ENCODE measurements at regions not wholly inside any gene's neighbourhood (a gene's known extent, or its start where the extent isn't known, plus 50 kb on each side); places are given as distances from the start of the nearest gene placed in this dataset.

GRCh38 chr15:95327183-95327525 lies 1003.3 kb upstream of the NR2F2 start:
- no peak for DNase-seq (ENCODE audit: low spot score)

- DNase-seq (ENCODE audit: low spot score): peak; percentile 15
These were observed 1002.8 kb upstream of the NR2F2 start for GRCh38 chr15:95327661-95328060.

- DNase-seq (ENCODE audit: low spot score): no peak
These were observed 1001.9 kb upstream of the NR2F2 start for GRCh38 chr15:95328559-95328958.

GRCh38 chr15:95329362-95329761 lies 1001.1 kb upstream of the NR2F2 start:
- no peak for DNase-seq (ENCODE audit: low spot score)

- DNase-seq (ENCODE audit: low spot score): no peak
These were observed 988.8 kb upstream of the NR2F2 start for GRCh38 chr15:95341686-95342085.

- DNase-seq (ENCODE audit: low spot score): no peak
These were observed 984.6 kb upstream of the NR2F2 start for GRCh38 chr15:95345867-95346266.

GRCh38 chr15:95346721-95347475 lies 983.6 kb upstream of the NR2F2 start:
- no peak for DNase-seq (ENCODE audit: low spot score)

- no peak for DNase-seq (ENCODE audit: low spot score)
These were observed 982.7 kb upstream of the NR2F2 start for GRCh38 chr15:95347837-95348236.

GRCh38 chr15:95350908-95351307 lies 979.6 kb upstream of the NR2F2 start:
- no peak for DNase-seq (ENCODE audit: low spot score)

GRCh38 chr15:95352631-95353187 lies 977.8 kb upstream of the NR2F2 start:
- DNase-seq (ENCODE audit: low spot score): no peak

- no peak for DNase-seq (ENCODE audit: low spot score)
These were observed 977.0 kb upstream of the NR2F2 start for GRCh38 chr15:95353512-95353911.

- no peak for DNase-seq (ENCODE audit: low spot score)
These were observed 970.5 kb upstream of the NR2F2 start for GRCh38 chr15:95359966-95360365.

GRCh38 chr15:95362306-95362705 lies 968.2 kb upstream of the NR2F2 start:
- no peak for DNase-seq (ENCODE audit: low spot score)

GRCh38 chr15:95363646-95364045 lies 966.9 kb upstream of the NR2F2 start:
- DNase-seq (ENCODE audit: low spot score): no peak

- DNase-seq (ENCODE audit: low spot score): no peak
These were observed 964.9 kb upstream of the NR2F2 start for GRCh38 chr15:95365511-95366107.

- DNase-seq (ENCODE audit: low spot score): no peak
These were observed 962.3 kb upstream of the NR2F2 start for GRCh38 chr15:95368191-95368590.

GRCh38 chr15:95368755-95369601 lies 961.5 kb upstream of the NR2F2 start:
- no peak for DNase-seq (ENCODE audit: low spot score)

- no peak for DNase-seq (ENCODE audit: low spot score)
These were observed 960.2 kb upstream of the NR2F2 start for GRCh38 chr15:95370291-95370690.

- no peak for DNase-seq (ENCODE audit: low spot score)
These were observed 958.8 kb upstream of the NR2F2 start for GRCh38 chr15:95371664-95372063.

GRCh38 chr15:95375281-95375680 lies 955.2 kb upstream of the NR2F2 start:
- no peak for DNase-seq (ENCODE audit: low spot score)

GRCh38 chr15:95377258-95377852 lies 953.1 kb upstream of the NR2F2 start:
- no peak for DNase-seq (ENCODE audit: low spot score)

Data from pons (tissue), 1 donor.